AG04449 (cell line): ENCODE measurements at regions not wholly inside any gene's neighbourhood (a gene's known extent, or its start where the extent isn't known, plus 50 kb on each side); places are given as distances from the start of the nearest gene placed in this dataset.
"Not testable (repeated sequence)": the region's sequence is repeated elsewhere in the genome, so short reads cannot be mapped to it uniquely, and the experiment has no call there.

Experiments used
- CTCF ChIA-PET: fragments of 350-600 bp; formaldehyde crosslinking; extraction: SDS; loops from one replicate; lab custom pipeline; 2021; ENCODE audit warnings: antibody characterized with exemption; lab: Yijun Ruan, JAX
- POLR2A ChIA-PET: fragments of 400-600, 350-600 bp; formaldehyde crosslinking; extraction: SDS; loops from one replicate; lab custom pipeline; 2020; ENCODE audit warnings: antibody characterized with exemption, inconsistent platforms; lab: Yijun Ruan, JAX
- DNase-seq: peaks from one replicate; pipeline ENCODE4 v3.0.0-alpha.2; 2010; ENCODE audit warnings: low read depth, low spot score
- H3K4me3 ChIP-seq: 2 replicates; pipeline ENCODE4 v1.5.1; 2011; ENCODE audit warnings: low read depth, mild to moderate bottlenecking, control low read depth, low read length
- TF ChIP-seq, protein P1 (sequence below): IDR thresholded peaks from one replicate; pipeline ENCODE4 v1.5.1; 2011; ENCODE audit warnings: mild to moderate bottlenecking, moderate library complexity, low read length, control low read depth, inconsistent platforms; ENCODE audit not compliant: insufficient read depth; ENCODE audit errors: missing control alignments

DNA sequence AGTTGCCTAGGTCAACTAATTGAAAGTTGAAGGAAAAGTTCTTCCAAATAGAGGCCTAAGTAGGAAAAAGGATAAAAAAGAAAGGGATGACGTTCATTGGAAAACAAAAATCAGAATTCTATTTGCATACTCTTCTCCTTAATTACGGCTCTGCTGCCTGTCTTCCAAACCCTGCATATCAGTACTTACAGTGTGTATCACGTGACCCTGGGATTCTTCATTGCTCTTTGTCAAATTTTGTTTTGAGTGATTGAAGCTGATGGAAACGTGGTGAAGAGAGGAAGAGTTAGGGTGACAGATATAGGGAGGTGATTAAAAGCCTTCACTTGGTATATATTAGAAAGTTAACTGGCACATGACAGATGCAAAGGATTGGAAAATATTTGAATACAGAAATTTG lies 97.9 kb downstream of the ZNF92 start:
- TF ChIP-seq, protein P1, sequence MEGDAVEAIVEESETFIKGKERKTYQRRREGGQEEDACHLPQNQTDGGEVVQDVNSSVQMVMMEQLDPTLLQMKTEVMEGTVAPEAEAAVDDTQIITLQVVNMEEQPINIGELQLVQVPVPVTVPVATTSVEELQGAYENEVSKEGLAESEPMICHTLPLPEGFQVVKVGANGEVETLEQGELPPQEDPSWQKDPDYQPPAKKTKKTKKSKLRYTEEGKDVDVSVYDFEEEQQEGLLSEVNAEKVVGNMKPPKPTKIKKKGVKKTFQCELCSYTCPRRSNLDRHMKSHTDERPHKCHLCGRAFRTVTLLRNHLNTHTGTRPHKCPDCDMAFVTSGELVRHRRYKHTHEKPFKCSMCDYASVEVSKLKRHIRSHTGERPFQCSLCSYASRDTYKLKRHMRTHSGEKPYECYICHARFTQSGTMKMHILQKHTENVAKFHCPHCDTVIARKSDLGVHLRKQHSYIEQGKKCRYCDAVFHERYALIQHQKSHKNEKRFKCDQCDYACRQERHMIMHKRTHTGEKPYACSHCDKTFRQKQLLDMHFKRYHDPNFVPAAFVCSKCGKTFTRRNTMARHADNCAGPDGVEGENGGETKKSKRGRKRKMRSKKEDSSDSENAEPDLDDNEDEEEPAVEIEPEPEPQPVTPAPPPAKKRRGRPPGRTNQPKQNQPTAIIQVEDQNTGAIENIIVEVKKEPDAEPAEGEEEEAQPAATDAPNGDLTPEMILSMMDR, result no peak
- H3K4me3 ChIP-seq, result no peak overlapping the region
- DNase-seq, result no peak
- POLR2A ChIA-PET, result no interaction called here
- CTCF ChIA-PET, result no interaction called here

DNA sequence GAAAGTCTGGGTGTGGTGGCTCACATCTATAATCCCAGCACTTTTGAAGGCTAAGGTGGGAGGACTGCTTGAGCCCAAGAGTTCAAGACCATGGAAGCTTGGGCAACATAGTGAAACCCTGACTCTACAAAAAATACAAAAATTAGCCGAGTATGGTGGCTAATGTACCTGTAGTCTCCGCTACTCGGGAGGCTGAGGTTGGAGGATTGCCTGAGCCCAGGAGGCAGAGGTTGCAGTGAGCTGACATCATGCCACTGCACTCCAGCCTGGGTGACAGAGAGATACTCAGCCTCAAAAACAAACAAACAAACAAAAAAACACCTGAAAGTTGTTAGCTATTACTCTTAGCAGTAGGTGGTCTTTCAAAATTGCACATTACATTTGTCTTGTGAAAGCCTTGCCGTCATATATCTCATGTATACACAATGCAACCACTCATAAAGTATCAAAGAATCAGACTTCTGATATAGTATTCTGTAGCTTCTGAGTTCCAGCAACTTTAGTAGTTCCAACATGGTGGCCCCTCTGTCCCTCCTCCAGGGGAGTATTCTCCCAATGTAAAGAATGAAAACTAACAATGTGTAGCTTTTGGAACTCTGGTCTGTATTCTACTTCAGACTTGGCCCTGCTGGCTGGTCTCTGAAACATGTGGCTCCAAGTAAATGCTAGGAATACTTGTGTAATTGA lies 101.5 kb downstream of the ZNF92 start:
- TF ChIP-seq, protein P1, result no peak
- POLR2A ChIA-PET, result no interaction called here
- no peak for DNase-seq
- CTCF ChIA-PET, result no interaction called here
- no peak overlapping the region for H3K4me3 ChIP-seq

DNA sequence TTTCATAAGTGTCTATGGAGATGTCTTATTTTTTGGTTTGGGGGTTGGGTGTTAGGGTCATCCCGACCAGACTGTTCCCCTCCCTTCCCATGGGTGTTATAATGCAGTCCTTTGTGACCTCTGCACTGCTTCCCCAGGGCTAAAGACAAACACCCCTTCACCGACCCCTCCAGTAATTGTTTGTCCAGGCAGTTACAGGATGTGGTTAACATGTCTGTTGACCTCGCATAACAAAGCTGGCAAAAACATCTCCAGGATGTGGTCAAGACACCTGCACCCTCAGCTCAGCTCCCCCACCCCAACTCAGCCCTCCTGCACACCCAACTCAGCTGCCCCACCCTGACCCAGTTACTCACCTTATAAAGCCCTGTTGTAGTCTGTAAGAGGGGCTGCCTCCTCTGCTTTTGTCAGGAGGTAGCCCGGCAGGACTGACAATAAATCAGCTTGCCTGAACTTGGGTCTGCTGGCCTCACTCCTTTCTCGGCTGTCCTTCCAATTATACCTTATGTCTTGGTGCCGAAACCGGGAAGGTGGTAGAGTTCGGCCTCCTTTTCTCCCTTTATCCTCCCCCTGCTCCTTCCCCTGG lies 102.2 kb downstream of the ZNF92 start:
- CTCF ChIA-PET, result no interaction called here
- no peak overlapping the region for H3K4me3 ChIP-seq
- DNase-seq, result no peak
- TF ChIP-seq, protein P1, result no peak
- POLR2A ChIA-PET, result no interaction called here

DNA sequence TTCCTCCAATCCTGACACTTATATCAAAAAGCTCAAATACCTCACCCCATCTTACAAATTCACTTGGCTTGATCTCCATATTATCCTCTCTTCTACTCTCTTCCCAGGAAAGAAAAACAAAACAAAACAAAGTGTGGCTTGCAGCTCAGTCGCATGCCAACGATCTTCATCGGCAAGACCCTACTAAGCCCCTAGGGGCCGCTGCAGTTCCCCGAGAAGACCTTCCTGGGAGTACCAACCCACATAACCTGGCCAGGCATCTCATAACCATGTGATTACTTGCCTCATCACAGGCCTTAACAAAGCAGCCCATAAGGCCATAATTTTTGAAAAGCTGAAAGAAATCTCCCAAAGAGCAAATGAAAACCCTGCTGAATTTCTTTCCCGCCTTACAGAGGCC lies 103.7 kb downstream of the ZNF92 start:
- TF ChIP-seq, protein P1, result no peak
- ChIA-PET POLR2A (no interaction called here), CTCF (no interaction called here)
- DNase-seq, result no peak
- H3K4me3 ChIP-seq, result no peak overlapping the region

DNA sequence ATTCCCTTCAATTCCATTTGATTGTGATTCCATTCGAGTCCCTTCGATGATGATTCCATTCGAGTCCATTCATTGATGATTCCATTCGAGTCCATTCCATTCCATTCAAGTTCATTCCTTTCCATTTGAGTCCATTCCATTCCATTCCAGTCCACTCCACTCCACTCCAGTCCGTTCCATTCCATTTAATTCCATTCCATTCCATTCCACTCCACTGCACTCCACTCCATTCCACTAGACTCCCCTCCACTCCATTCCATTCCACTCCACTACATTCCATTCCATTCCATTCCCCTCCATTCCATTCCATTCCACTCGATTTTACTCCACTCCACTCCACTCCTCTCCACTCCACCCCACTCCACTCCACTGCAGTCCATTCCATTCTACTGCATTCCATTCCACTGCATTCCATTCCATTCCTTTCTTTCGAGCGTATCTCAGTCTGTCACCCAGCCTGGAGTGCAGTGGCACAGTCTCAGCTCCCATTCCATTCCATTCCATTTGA lies 115.7 kb downstream of the ZNF92 start:
- no peak overlapping the region for H3K4me3 ChIP-seq
- CTCF ChIA-PET, result no interaction called here
- POLR2A ChIA-PET, result no interaction called here
- DNase-seq, result no peak
- TF ChIP-seq, protein P1, result no peak

DNA sequence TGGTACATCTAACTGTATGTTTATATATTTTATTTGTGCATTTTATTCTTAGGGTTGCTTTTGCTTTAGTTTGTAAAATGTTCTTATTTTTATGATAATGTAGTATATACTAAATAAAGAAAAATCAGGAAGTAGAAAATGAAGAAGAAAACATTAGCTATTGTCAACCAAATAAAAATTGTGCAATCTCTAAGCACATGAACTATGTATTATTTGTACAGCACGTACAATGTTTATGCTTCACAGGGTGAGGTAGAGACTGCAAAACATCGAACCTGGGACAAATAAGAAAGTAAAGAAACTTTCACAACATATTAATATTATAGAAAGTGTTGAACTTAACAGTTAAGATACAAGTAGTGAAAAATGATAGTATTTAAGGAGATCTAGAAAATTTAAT lies 123.0 kb downstream of the ZNF92 start:
- POLR2A ChIA-PET, CTCF ChIA-PET, H3K4me3 ChIP-seq, DNase-seq: not testable (repeated sequence)
